Adrenal gland (tissue), 5 donors: ENCODE measurements at regions not wholly inside any gene's neighbourhood (a gene's known extent, or its start where the extent isn't known, plus 50 kb on each side); places are given as distances from the start of the nearest gene placed in this dataset.

ENCODE experiments used
- POLR2A ChIP-seq, 2 donors: fragments of 450-650 bp; IDR thresholded peaks; one replicate each; pipeline ENCODE4 v1.6.1; 2017; ENCODE audit warnings: antibody characterized with exemption in 2 of 2, mild to moderate bottlenecking in 2 of 2, moderate library complexity in 1 of 2
- TF ChIP-seq, protein P1 (sequence below), 6 experiments: fragments of 450-650 bp in 4 of 6; fragments of 200-600 bp in 2 of 6; sonication (generic) in 1 of 6; IDR thresholded peaks; 1 replicate in 5 of 6; 2 replicates in 1 of 6; pipeline versions ENCODE4 v1.5.1 to v1.8.0; 2016 to 2021; ENCODE audit warnings: antibody characterized with exemption in 6 of 6, mild to moderate bottlenecking in 2 of 6, moderate library complexity in 1 of 6
- donor health status: DM: no; HTN: no; CAD: no.

DNA sequence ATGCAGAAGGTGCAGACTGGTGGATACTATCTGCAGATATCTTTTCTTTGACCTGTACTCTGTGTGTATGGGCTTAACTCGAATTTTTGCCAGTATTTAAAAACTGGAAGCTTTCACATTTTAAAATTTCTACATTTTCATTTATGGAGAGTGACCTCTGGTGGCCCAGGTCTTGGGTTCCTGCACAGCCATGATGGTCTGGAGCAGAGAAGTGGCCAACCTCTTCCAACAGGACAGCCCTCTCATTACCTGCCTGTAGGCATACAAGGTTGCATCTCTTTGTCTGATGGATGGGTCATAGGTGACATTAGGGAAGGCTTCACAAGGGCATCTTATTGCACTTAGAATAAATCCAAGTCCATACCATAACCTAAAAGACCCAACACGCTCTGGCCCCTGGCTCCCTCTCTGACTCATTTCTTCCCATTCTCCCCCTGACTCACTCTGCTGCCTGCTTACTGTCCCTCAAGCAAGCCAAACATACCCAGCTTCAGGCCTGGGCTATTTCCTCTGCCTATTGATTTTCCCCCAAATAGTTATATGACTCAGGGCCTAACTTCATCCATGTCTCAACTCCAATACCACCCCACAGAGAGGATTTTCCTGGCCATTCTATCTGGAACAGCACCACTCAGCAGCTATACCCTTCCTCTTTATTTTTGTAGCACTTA is 113.3 kb upstream of the SLC1A3 start:
- TF ChIP-seq POLR2A (IDR thresholded peaks at IDR 0.05): no peak
- TF ChIP-seq, protein P1, sequence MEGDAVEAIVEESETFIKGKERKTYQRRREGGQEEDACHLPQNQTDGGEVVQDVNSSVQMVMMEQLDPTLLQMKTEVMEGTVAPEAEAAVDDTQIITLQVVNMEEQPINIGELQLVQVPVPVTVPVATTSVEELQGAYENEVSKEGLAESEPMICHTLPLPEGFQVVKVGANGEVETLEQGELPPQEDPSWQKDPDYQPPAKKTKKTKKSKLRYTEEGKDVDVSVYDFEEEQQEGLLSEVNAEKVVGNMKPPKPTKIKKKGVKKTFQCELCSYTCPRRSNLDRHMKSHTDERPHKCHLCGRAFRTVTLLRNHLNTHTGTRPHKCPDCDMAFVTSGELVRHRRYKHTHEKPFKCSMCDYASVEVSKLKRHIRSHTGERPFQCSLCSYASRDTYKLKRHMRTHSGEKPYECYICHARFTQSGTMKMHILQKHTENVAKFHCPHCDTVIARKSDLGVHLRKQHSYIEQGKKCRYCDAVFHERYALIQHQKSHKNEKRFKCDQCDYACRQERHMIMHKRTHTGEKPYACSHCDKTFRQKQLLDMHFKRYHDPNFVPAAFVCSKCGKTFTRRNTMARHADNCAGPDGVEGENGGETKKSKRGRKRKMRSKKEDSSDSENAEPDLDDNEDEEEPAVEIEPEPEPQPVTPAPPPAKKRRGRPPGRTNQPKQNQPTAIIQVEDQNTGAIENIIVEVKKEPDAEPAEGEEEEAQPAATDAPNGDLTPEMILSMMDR (IDR thresholded peaks at IDR 0.05): no peak
